ENCODE measurements at regions not wholly inside any gene's neighbourhood (a gene's known extent, or its start where the extent isn't known, plus 50 kb on each side); places are given as distances from the start of the nearest gene placed in this dataset.

- peak; percentile 75 for TF ChIP-seq CTCF (conservative IDR thresholded peaks at IDR 0.05)
- no peak for TF ChIP-seq ZFX (IDR thresholded peaks at IDR 0.05)
Measured at GRCh38 chr5:162248107-162248713, 180.6 kb downstream of the GABRG2 start.

All from C4-2B (cell line).